Glutamatergic neuron (in vitro differentiated cells): ENCODE measurements at regions not wholly inside any gene's neighbourhood (a gene's known extent, or its start where the extent isn't known, plus 50 kb on each side); places are given as distances from the start of the nearest gene placed in this dataset.

Experiments used
- DNase-seq: peaks from one replicate; pipeline ENCODE4 v3.0.0; 2022
- H3K27ac Mint-ChIP-seq: one replicate; pipeline ENCODE4 v1.8.0; 2020; ENCODE audit warnings: mild to moderate bottlenecking, mixed read lengths, inconsistent platforms; ENCODE audit not compliant: unreplicated experiment
- H3K27me3 Mint-ChIP-seq: one replicate; pipeline ENCODE4 v1.8.0; 2020; ENCODE audit warnings: mild to moderate bottlenecking, moderate library complexity, mixed read lengths, inconsistent platforms; ENCODE audit not compliant: unreplicated experiment
- H3K36me3 Mint-ChIP-seq: one replicate; pipeline ENCODE4 v1.8.0; 2020; ENCODE audit warnings: mild to moderate bottlenecking, mixed read lengths, inconsistent platforms; ENCODE audit not compliant: unreplicated experiment
- H3K4me1 Mint-ChIP-seq: one replicate; pipeline ENCODE4 v1.8.0; 2020; ENCODE audit warnings: mild to moderate bottlenecking, low read depth, mixed read lengths, inconsistent platforms; ENCODE audit not compliant: unreplicated experiment
- H3K4me3 Mint-ChIP-seq: one replicate; pipeline ENCODE4 v1.8.0; 2020; ENCODE audit warnings: mild to moderate bottlenecking, mixed read lengths, inconsistent platforms; ENCODE audit not compliant: unreplicated experiment
- H3K9me3 Mint-ChIP-seq: one replicate; pipeline ENCODE4 v1.8.0; 2020; ENCODE audit warnings: mild to moderate bottlenecking, moderate library complexity, mixed read lengths, inconsistent platforms; ENCODE audit not compliant: unreplicated experiment
- TF ChIP-seq, protein P1 (sequence below): fragments of 200-600 bp; sonication (generic); IDR thresholded peaks from one replicate; pipeline ENCODE4 v1.5.0; 2021; ENCODE audit not compliant: partially characterized antibody, unreplicated experiment

DNA sequence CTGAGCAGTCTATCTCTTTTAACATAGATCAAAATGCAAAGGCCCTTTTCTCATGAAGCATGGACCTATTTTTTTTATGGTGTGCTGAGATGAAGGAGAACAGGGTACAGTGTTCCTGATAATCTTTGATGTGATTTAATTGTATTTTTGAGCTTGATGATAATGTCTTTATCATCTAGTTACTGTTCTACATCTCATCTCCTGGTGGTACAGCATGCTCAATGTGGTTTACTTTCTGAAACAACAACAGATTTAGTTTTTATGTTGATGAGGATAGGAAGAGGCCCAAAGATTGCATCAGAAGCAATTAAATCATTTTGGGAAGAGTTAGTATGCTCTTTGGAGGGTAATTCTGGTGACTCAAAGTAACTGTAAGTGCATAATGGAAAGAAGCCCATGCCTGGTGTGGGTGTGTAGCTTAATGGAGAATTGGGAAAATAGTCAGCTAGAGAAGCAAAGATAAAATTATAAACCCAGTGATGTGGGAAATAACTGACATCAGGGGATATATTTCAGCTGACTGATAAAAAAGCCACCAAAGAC is 123.0 kb upstream of the KCNN2 start:
- H3K4me3 Mint-ChIP-seq, result no peak overlapping the region
- H3K27me3 Mint-ChIP-seq, result peaks cover 1% of the 10 kb centered on the region
- TF ChIP-seq, protein P1, sequence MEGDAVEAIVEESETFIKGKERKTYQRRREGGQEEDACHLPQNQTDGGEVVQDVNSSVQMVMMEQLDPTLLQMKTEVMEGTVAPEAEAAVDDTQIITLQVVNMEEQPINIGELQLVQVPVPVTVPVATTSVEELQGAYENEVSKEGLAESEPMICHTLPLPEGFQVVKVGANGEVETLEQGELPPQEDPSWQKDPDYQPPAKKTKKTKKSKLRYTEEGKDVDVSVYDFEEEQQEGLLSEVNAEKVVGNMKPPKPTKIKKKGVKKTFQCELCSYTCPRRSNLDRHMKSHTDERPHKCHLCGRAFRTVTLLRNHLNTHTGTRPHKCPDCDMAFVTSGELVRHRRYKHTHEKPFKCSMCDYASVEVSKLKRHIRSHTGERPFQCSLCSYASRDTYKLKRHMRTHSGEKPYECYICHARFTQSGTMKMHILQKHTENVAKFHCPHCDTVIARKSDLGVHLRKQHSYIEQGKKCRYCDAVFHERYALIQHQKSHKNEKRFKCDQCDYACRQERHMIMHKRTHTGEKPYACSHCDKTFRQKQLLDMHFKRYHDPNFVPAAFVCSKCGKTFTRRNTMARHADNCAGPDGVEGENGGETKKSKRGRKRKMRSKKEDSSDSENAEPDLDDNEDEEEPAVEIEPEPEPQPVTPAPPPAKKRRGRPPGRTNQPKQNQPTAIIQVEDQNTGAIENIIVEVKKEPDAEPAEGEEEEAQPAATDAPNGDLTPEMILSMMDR, result no peak
- H3K9me3 Mint-ChIP-seq, result no peaks in the 10 kb centered on the region
- H3K36me3 Mint-ChIP-seq, result no peaks in the 10 kb centered on the region
- no peak overlapping the region for H3K27ac Mint-ChIP-seq
- H3K4me1 Mint-ChIP-seq, result no peaks in the 10 kb centered on the region
- DNase-seq, result no peak

GRCh38 chr5:114243281-114243971 is 118.4 kb upstream of the KCNN2 start:
- H3K27me3 Mint-ChIP-seq, result no peaks in the 10 kb centered on the region
- H3K9me3 Mint-ChIP-seq, result no peaks in the 10 kb centered on the region
- no peak overlapping the region for H3K4me3 Mint-ChIP-seq
- no peak for DNase-seq
- H3K27ac Mint-ChIP-seq, result no peak overlapping the region
- TF ChIP-seq, protein P1, result no peak
- H3K36me3 Mint-ChIP-seq, result no peaks in the 10 kb centered on the region
- H3K4me1 Mint-ChIP-seq, result no peaks in the 10 kb centered on the region

DNA sequence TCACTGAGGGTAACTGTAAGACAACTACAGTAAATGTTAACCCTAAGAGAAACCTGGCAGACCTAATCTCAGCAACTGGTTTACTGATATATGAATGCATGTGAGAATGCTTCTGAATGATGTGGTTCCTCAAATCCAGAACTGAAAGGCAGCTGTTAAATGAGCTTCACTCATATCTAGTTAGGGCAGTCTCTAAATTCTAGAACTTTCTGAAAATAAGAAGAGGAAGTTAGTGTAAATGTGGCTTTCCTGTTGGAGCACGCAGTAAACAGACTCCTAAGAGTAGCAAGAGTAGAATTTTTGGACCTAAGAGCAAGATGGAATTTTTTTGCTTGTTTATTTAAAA is 117.9 kb upstream of the KCNN2 start:
- H3K4me1 Mint-ChIP-seq, result no peaks in the 10 kb centered on the region
- H3K4me3 Mint-ChIP-seq, result no peak overlapping the region
- H3K27me3 Mint-ChIP-seq, result no peaks in the 10 kb centered on the region
- TF ChIP-seq, protein P1, result no peak
- no peak overlapping the region for H3K27ac Mint-ChIP-seq
- no peaks in the 10 kb centered on the region for H3K36me3 Mint-ChIP-seq
- H3K9me3 Mint-ChIP-seq, result no peaks in the 10 kb centered on the region
- no peak for DNase-seq

DNA sequence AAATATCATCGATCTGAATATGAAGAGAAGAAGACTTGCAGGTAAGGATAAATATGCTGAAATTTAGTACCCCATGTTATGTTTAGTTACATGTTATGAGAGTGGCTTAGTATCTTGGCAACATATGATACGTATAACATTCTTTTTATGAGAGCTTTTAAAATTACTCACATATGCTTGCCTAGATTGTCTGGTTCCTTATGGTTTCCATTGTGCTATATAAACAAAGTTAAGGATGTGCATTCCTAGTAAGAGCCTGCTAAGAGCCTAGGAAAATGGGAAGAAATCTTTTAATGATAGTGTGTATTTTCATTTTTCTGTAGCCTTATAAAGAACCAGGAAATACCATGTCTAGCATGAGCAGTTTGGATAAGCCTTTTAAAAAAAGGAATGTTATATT is 112.0 kb upstream of the KCNN2 start:
- TF ChIP-seq, protein P1, result no peak
- H3K4me1 Mint-ChIP-seq, result no peaks in the 10 kb centered on the region
- H3K27me3 Mint-ChIP-seq, result no peaks in the 10 kb centered on the region
- no peak for DNase-seq
- no peak overlapping the region for H3K4me3 Mint-ChIP-seq
- H3K27ac Mint-ChIP-seq, result no peak overlapping the region
- no peaks in the 10 kb centered on the region for H3K36me3 Mint-ChIP-seq
- H3K9me3 Mint-ChIP-seq, result no peaks in the 10 kb centered on the region

DNA sequence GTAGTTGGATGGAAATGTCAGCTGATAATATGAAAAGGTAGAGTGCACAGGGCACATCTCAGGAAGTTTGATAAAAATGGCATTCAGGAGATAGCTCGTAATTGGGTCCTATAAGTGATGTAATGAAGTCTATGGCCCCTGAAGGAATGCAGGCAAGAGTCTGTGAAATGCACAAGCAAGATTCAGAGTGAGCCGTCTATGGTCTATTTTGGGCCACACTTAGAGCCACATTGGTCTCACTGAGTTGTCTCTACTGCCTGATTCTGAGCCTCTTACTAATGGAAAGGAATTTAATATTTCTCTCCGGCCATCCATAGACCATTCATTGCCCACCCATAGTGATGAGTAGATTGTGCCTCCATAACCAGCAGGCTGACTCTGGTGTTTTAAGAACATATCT is 111.3 kb upstream of the KCNN2 start:
- Mint-ChIP-seq H3K27me3 (no peaks in the 10 kb centered on the region), H3K9me3 (no peaks in the 10 kb centered on the region), H3K4me3 (no peak overlapping the region), H3K4me1 (no peaks in the 10 kb centered on the region), H3K27ac (no peak overlapping the region), H3K36me3 (no peaks in the 10 kb centered on the region)
- no peak for DNase-seq
- TF ChIP-seq, protein P1, result no peak
